Heart right ventricle (tissue), 16 donors: ENCODE measurements at regions not wholly inside any gene's neighbourhood (a gene's known extent, or its start where the extent isn't known, plus 50 kb on each side); places are given as distances from the start of the nearest gene placed in this dataset.

Experiments
- ATAC-seq, 8 donors: fragments of 200-7000 bp; cut with Tn5 transposase; one replicate each; pipeline ENCODE4 v1.9.1; 2020; ENCODE audit warnings: mild to moderate bottlenecking in 8 of 8, moderate library complexity in 8 of 8, moderate number of reproducible peaks in 1 of 8
- DNase-seq, 2 donors: peaks; one replicate each; pipeline ENCODE4 v3.0.0-alpha.2; 2020
- H3K27ac ChIP-seq, 10 donors: fragments of 200-600 bp; sonication (generic) in 2 of 10; one replicate each; pipeline versions ENCODE4 v1.5.0 to v1.8.0; 2020 to 2022; ENCODE audit warnings: mild to moderate bottlenecking in 3 of 10
- H3K27me3 ChIP-seq, 7 donors: fragments of 200-600 bp; one replicate each; pipeline ENCODE4 v1.8.0; 2021 to 2022; ENCODE audit warnings: mild to moderate bottlenecking in 2 of 7
- H3K36me3 ChIP-seq, 9 donors: fragments of 200-600 bp; sonication (generic) in 1 of 9; one replicate each; pipeline versions ENCODE4 v1.5.0 to v1.8.0; 2020 to 2022; ENCODE audit warnings: mild to moderate bottlenecking in 2 of 9
- H3K4me1 ChIP-seq, 9 donors: fragments of 200-600 bp; sonication (generic) in 1 of 9; one replicate each; pipeline versions ENCODE4 v1.5.0 to v1.8.0; 2020 to 2022; ENCODE audit warnings: mild to moderate bottlenecking in 4 of 9
- H3K4me3 ChIP-seq, 10 donors: fragments of 200-600 bp; sonication (generic) in 2 of 10; one replicate each; pipeline versions ENCODE4 v1.5.0 to v1.8.0; 2020 to 2022; ENCODE audit warnings: mild to moderate bottlenecking in 7 of 10, moderate library complexity in 2 of 10
- H3K9me3 ChIP-seq, 11 donors: fragments of 200-600 bp in 10 of 11; sonication (generic) in 2 of 11; one replicate each; pipeline versions ENCODE4 v1.5.0 to v1.8.0; 2013 to 2022; ENCODE audit warnings: mild to moderate bottlenecking in 2 of 11, control low read depth in 1 of 11, moderate library complexity in 1 of 11
- WGBS, 2 donors: extraction: QIAGEN DNeasy Blood & Tissue Kit; methylation state at CpG; one replicate each; pipeline ENCODE4 v1.1.7; 2013; ENCODE audit warnings: inconsistent platforms in 1 of 2; 5-methylcytosine and 5-hydroxymethylcytosine counted together
- intact Hi-C, 10 donors: fragments of 100-400 bp; cut with DNase I; formaldehyde crosslinking; loops; one replicate each; pipeline versions ENCODE4 v1.11.1 to v1.14.2; 2022
- TF ChIP-seq, protein P1 (sequence below), 9 donors: fragments of 200-600 bp; sonication (generic) in 2 of 9; IDR thresholded peaks; one replicate each; pipeline versions ENCODE4 v1.5.0 to v1.8.0; 2021 to 2022; ENCODE audit warnings: antibody characterized with exemption in 9 of 9, mild to moderate bottlenecking in 5 of 9, moderate library complexity in 1 of 9
- donor health status: Arrhythmogenic right ventricular cardiomyopathy.
- donor health status: ischemic (EF 13 %, LVEDD 7.1; RV severe dilation, severe dysfunction).
- donor health status: healthy with polysubstance abuse.
- donor health status: DM: no; HTN: yes; CAD: no.
- donor health status: DM: no; HTN: no; CAD: no.
- donor health status: ischemic (EF 25% LVEDD 6.9; RV normal size, moderate dysfunction).
- donor health status: ischemic (EF 25% LVEDD 5.7; RV mildly dilated, moderate dysfunction).
- donor health status: healthy.
- donor health status: DM: yes; HTN: yes; CAD: no.
- donor health status: Ischemic cardiomyopathy.
- donor health status: ischemic (EF 35%, LVEDD 5.7; RV mildly dilated, moderate dysfunction).
- donor health status: nonischemic (EF 11% LVEDD 7.7; RV severe dilation, severe dysfunction).
- donor health status: DM: yes; HTN: yes; CAD: no.
- donor health status: PGD.
- donor health status: ischemic (EF 29% LVEDD 5.4; RV normal size, mild dysfunction).
- donor health status: nonischemic (EF 23%, LVEDD 6.1; RV moderate dilation, normal function).

DNA sequence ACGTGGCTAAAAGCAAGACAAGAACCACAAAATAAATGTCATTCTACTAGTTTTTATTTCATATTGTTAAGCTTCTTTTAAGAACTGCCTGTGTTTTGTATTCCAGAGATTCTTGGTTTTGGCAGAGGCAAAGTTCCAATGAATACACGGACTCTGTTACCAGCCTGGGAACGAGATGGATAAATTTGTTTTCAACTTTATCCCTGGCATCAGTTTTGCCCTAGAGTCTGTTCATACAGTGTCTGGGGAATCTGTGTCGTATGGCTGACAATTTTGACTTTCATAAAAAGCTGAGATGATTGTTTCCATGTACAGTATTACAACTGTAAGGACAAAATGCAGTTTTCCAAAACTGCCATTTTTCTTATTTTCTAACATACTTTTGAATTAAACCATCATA lies 327.6 kb downstream of the TBC1D4 start:
- no peak overlapping the region for H3K4me3 ChIP-seq
- intact Hi-C loops: no loop called here
- 65 to 75% methylated on average over 4 of the region's 4 CpGs for WGBS, 2 donors

DNA sequence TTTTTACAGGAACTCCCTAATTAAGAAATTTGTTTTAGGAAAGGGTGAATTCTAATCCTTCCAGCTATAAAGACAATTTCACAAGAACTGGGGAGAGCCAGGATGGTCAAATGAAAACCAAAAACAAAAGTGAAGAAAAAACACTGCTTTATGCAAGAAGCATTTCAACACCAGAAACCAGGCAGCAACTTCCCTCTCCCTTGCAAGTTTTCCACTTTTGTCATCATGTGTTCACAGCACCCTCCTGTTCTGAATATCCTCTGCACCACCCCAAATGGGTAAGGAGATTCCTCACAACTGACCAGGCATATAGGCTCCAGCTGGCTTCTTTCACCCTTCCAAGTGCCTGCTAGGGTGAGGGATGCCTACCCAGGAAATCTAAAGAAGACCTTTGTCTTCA lies 328.1 kb downstream of the TBC1D4 start:
- TF ChIP-seq, protein P1, sequence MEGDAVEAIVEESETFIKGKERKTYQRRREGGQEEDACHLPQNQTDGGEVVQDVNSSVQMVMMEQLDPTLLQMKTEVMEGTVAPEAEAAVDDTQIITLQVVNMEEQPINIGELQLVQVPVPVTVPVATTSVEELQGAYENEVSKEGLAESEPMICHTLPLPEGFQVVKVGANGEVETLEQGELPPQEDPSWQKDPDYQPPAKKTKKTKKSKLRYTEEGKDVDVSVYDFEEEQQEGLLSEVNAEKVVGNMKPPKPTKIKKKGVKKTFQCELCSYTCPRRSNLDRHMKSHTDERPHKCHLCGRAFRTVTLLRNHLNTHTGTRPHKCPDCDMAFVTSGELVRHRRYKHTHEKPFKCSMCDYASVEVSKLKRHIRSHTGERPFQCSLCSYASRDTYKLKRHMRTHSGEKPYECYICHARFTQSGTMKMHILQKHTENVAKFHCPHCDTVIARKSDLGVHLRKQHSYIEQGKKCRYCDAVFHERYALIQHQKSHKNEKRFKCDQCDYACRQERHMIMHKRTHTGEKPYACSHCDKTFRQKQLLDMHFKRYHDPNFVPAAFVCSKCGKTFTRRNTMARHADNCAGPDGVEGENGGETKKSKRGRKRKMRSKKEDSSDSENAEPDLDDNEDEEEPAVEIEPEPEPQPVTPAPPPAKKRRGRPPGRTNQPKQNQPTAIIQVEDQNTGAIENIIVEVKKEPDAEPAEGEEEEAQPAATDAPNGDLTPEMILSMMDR (IDR thresholded peaks at IDR 0.05): no peak
- no peaks in the 10 kb centered on the region for H3K27me3 ChIP-seq
- H3K36me3 ChIP-seq: no peaks in the 10 kb centered on the region
- H3K4me3 ChIP-seq: no peak overlapping the region
- peaks cover 0 to 13% (median 5%) of the 10 kb centered on the region in 11 donors for H3K9me3 ChIP-seq
- intact Hi-C loops: no loop called here
- peak overlapping the region in 1 of 10 donors; percentile 17 for H3K27ac ChIP-seq
- DNase-seq (no peak), ATAC-seq (peak in 3 of 8 donors; percentile 12 to 20 (median 20))
- H3K4me1 ChIP-seq: no peaks in the 10 kb centered on the region

More for the DNA sequence above, 327.6 kb downstream of the TBC1D4 start:
- Histone ChIP-seq H3K9me3 (peaks cover 0 to 13% (median 5%) of the 10 kb centered on the region in 11 donors), H3K27me3 (no peaks in the 10 kb centered on the region), H3K4me1 (no peaks in the 10 kb centered on the region), H3K27ac (peak overlapping the region in 1 of 10 donors; percentile 17), H3K36me3 (no peaks in the 10 kb centered on the region)
- ATAC-seq (no peak), DNase-seq (no peak)
- TF ChIP-seq, protein P1 (IDR thresholded peaks at IDR 0.05): no peak

DNA sequence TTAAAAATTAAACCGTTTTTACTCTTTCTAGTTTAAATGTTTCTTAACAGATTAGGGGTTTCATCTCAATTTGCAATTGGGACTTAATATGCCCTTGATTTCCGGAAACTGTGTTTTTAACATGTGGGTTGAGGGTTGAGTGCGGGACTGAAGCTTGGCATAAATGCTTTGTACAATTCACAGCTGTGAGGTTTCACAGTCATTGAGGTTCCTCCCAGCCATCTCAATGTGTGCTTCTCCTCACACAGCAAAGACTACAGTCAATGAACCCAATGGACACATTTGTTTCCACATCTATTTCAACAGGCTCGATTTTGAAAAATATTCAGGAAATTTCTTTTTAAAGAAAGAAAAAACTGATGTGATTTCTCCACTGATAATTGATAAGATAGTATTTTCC lies 328.6 kb downstream of the TBC1D4 start:
- WGBS, 2 donors: 56 to 74% methylated on average over 4 of the region's 4 CpGs
- H3K27ac ChIP-seq: no peak overlapping the region

DNA sequence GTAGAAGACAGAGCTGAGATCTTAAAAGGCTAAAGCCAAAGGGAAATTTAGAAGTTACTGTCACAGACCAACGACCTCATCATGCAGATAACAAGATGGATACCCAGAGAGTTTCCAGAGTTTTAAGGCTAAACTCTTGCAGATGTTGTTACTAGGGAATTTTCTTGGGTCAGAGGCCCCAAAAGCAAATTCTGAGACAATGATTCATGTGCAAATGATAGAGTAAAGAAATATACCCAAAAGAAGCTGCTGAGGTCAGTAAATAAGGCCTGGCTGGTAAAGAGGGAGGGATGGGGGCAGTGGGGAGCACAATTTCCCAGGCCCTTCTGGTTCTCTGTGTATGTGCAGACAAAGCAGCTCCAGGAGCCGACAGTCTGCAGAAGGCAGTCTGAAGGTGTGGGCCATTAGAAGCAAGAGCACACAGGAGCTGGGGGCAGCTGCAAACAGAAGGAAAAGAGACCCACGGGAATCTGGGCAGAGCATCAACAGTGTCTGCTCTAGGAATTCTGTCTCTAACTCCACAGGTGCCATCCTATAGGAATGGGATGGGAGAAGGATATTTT lies 330.8 kb downstream of the TBC1D4 start:
- H3K27me3 ChIP-seq: no peaks in the 10 kb centered on the region
- no peak for DNase-seq
- peaks cover 0 to 7% (median 0%) of the 10 kb centered on the region in 11 donors for H3K9me3 ChIP-seq
- TF ChIP-seq, protein P1 (IDR thresholded peaks at IDR 0.05): no peak
- intact Hi-C loops: no loop called here
- WGBS, 2 donors: 57 to 69% methylated on average over 3 of the region's 3 CpGs
- H3K4me1 ChIP-seq: no peaks in the 10 kb centered on the region
- no peak overlapping the region for H3K27ac ChIP-seq
- ATAC-seq: no peak
- H3K36me3 ChIP-seq: no peaks in the 10 kb centered on the region
- no peak overlapping the region for H3K4me3 ChIP-seq

More for the DNA sequence above, 328.6 kb downstream of the TBC1D4 start:
- H3K36me3 ChIP-seq: no peaks in the 10 kb centered on the region
- H3K4me3 ChIP-seq: no peak overlapping the region
- DNase-seq (no peak), ATAC-seq (peak in 1 of 8 donors; percentile 51)
- no peaks in the 10 kb centered on the region for H3K4me1 ChIP-seq
- TF ChIP-seq, protein P1 (IDR thresholded peaks at IDR 0.05): no peak
- no peaks in the 10 kb centered on the region for H3K27me3 ChIP-seq
- H3K9me3 ChIP-seq: peaks cover 0 to 13% (median 5%) of the 10 kb centered on the region in 11 donors
- intact Hi-C loops: no loop called here
